HEK293T (cell line): ENCODE measurements at regions not wholly inside any gene's neighbourhood (a gene's known extent, or its start where the extent isn't known, plus 50 kb on each side); places are given as distances from the start of the nearest gene placed in this dataset.

Experiments
- CTCF ChIA-PET: fragments of 350-600 bp; formaldehyde crosslinking; extraction: SDS; loops from one replicate; lab custom pipeline; 2021; ENCODE audit warnings: antibody characterized with exemption, inconsistent platforms; lab: Yijun Ruan, JAX
- POLR2A ChIA-PET: fragments of 350-600 bp; formaldehyde crosslinking; extraction: SDS; loops from one replicate; lab custom pipeline; 2020; ENCODE audit warnings: antibody characterized with exemption, inconsistent platforms; lab: Yijun Ruan, JAX
- DNase-seq: peaks from one replicate; pipeline ENCODE4 v3.0.0; 2012; ENCODE audit warnings: mixed read lengths; ENCODE audit errors: extremely low spot score
- ARNT ChIP-seq: fragments of 450-650 bp; IDR thresholded peaks from 2 replicates; pipeline ENCODE4 v1.6.1; 2017; ENCODE audit warnings: mild to moderate bottlenecking
- BHLHE40 ChIP-seq: fragments of 450-650 bp; IDR thresholded peaks from 2 replicates; pipeline ENCODE4 v1.6.1; 2016; ENCODE audit warnings: mild to moderate bottlenecking, moderate library complexity, borderline replicate concordance
- CTBP1 ChIP-seq: fragments of 450-650 bp; IDR thresholded peaks from 2 replicates; pipeline ENCODE4 v1.6.1; 2016; ENCODE audit warnings: borderline replicate concordance
- ELF4 ChIP-seq: fragments of 450-650 bp; IDR thresholded peaks from 2 replicates; pipeline ENCODE4 v1.6.1; 2017; ENCODE audit warnings: antibody characterized with exemption
- FOXA1 ChIP-seq: fragments of 450-650 bp; IDR thresholded peaks from 2 replicates; pipeline ENCODE4 v1.6.1; 2016; ENCODE audit warnings: mild to moderate bottlenecking
- FOXK2 ChIP-seq: fragments of 450-650 bp; IDR thresholded peaks from 2 replicates; pipeline ENCODE4 v1.6.1; 2016; ENCODE audit warnings: mild to moderate bottlenecking
- FOXM1 ChIP-seq: fragments of 450-650 bp; IDR thresholded peaks from 2 replicates; pipeline ENCODE4 v1.6.1; 2017; ENCODE audit warnings: mild to moderate bottlenecking, borderline replicate concordance
- HDGF ChIP-seq: fragments of 450-650 bp; IDR thresholded peaks from 2 replicates; pipeline ENCODE4 v1.6.1; 2017; ENCODE audit warnings: antibody characterized with exemption, borderline replicate concordance
- L3MBTL2 ChIP-seq: fragments of 450-650 bp; conservative IDR thresholded peaks from 2 replicates; pipeline ENCODE4 v1.6.1; 2016; ENCODE audit warnings: mild to moderate bottlenecking
- LEF1 ChIP-seq: fragments of 450-650 bp; IDR thresholded peaks from 2 replicates; pipeline ENCODE4 v1.6.1; 2017; ENCODE audit warnings: mild to moderate bottlenecking, borderline replicate concordance
- NFRKB ChIP-seq: fragments of 450-650 bp; IDR thresholded peaks from 2 replicates; pipeline ENCODE4 v1.6.1; 2016; ENCODE audit warnings: mild to moderate bottlenecking, moderate library complexity
- PKNOX1 ChIP-seq: fragments of 450-650 bp; IDR thresholded peaks from 2 replicates; pipeline ENCODE4 v1.6.1; 2016
- SP1 ChIP-seq: fragments of 450-650 bp; IDR thresholded peaks from 2 replicates; pipeline ENCODE4 v1.6.1; 2017
- SUZ12 ChIP-seq: fragments of 450-650 bp; IDR thresholded peaks from 2 replicates; pipeline ENCODE4 v1.6.1; 2016; ENCODE audit warnings: mild to moderate bottlenecking
- TARDBP ChIP-seq: fragments of 450-650 bp; IDR thresholded peaks from 2 replicates; pipeline ENCODE4 v1.6.1; 2016
- ZNF384 ChIP-seq: fragments of 450-650 bp; IDR thresholded peaks from 2 replicates; pipeline ENCODE4 v1.6.1; 2016

- no peak for DNase-seq
- ChIA-PET CTCF (interaction anchor here (0.6 to 1.3 kb wide), 3 partner anchors 22 to 280 kb away, joined by 3 read pairs; no protein-coding TSS in a partner anchor), POLR2A (no interaction called here)
- TF ChIP-seq FOXK2 (no peak), HDGF (no peak), BHLHE40 (no peak), FOXA1 (no peak), PKNOX1 (no peak), SUZ12 (no peak), LEF1 (no peak), ELF4 (no peak), ARNT (no peak), FOXM1 (no peak), SP1 (no peak), L3MBTL2 (no peak), NFRKB (no peak), ZNF384 (no peak), TARDBP (no peak), CTBP1 (no peak)
These were observed 218.5 kb upstream of the GSE1 start for GRCh38 chr16:85394456-85395206.

- ChIA-PET POLR2A (no interaction called here), CTCF (interaction anchor here (1.1 kb wide), 1 partner anchor 281 kb away, joined by 3 read pairs; no protein-coding TSS in a partner anchor)
- DNase-seq = peak; percentile 54
- TF ChIP-seq CTBP1 = no peak
- peak; percentile 83 for TF ChIP-seq PKNOX1
These were observed 217.8 kb upstream of the GSE1 start for GRCh38 chr16:85395207-85395912.

- POLR2A ChIA-PET = no interaction called here
- TF ChIP-seq PKNOX1 (no peak), ARNT (no peak)
- CTCF ChIA-PET = interaction anchor here (1.1 kb wide), 1 partner anchor 281 kb away, joined by 3 read pairs; no protein-coding TSS in a partner anchor
- no peak for DNase-seq
These were observed 216.9 kb upstream of the GSE1 start for GRCh38 chr16:85395913-85396878.

- CTCF ChIA-PET = interaction anchor here (1.5 kb wide), 1 partner anchor 19 kb away, joined by 4 read pairs; no protein-coding TSS in a partner anchor
- DNase-seq = no peak
- no peak for TF ChIP-seq PKNOX1
- no peak for TF ChIP-seq SP1
- TF ChIP-seq CTBP1 = no peak
- TF ChIP-seq LEF1 = no peak
- TF ChIP-seq ZNF384 = no peak
- no peak for TF ChIP-seq BHLHE40
- TF ChIP-seq NFRKB = no peak
- no peak for TF ChIP-seq FOXA1
- TF ChIP-seq SUZ12 = no peak
- TF ChIP-seq FOXK2 = no peak
- TF ChIP-seq ARNT = no peak
- POLR2A ChIA-PET = no interaction called here
These were observed 215.9 kb upstream of the GSE1 start for GRCh38 chr16:85396879-85397871.

GRCh38 chr16:85398050-85398451 is 215.1 kb upstream of the GSE1 start:
- no peak for DNase-seq
- ChIA-PET CTCF (interaction anchor here (1.5 kb wide), 1 partner anchor 18 kb away, joined by 4 read pairs; no protein-coding TSS in a partner anchor), POLR2A (no interaction called here)
- no peak for TF ChIP-seq FOXK2
- TF ChIP-seq FOXA1 = no peak
